ENCODE measurements at regions not wholly inside any gene's neighbourhood (a gene's known extent, or its start where the extent isn't known, plus 50 kb on each side); places are given as distances from the start of the nearest gene placed in this dataset.

GRCh38 chr3:117625174-117625573 is 915.6 kb downstream of the TUSC7 start:
- H3K27me3 ChIP-seq: no peaks in the 10 kb centered on the region
- no peaks in the 10 kb centered on the region for H3K9me3 ChIP-seq
- DNase-seq: no peak
- H3K27ac ChIP-seq: no peak overlapping the region
- no peaks in the 10 kb centered on the region for H3K36me3 ChIP-seq
- no peaks in the 10 kb centered on the region for H3K4me1 ChIP-seq
- intact Hi-C loops (cut with DNase I): no loop called here
- H3K4me3 ChIP-seq (replicated peaks in 1 of 3): no peak overlapping the region
- TF ChIP-seq, protein P1, sequence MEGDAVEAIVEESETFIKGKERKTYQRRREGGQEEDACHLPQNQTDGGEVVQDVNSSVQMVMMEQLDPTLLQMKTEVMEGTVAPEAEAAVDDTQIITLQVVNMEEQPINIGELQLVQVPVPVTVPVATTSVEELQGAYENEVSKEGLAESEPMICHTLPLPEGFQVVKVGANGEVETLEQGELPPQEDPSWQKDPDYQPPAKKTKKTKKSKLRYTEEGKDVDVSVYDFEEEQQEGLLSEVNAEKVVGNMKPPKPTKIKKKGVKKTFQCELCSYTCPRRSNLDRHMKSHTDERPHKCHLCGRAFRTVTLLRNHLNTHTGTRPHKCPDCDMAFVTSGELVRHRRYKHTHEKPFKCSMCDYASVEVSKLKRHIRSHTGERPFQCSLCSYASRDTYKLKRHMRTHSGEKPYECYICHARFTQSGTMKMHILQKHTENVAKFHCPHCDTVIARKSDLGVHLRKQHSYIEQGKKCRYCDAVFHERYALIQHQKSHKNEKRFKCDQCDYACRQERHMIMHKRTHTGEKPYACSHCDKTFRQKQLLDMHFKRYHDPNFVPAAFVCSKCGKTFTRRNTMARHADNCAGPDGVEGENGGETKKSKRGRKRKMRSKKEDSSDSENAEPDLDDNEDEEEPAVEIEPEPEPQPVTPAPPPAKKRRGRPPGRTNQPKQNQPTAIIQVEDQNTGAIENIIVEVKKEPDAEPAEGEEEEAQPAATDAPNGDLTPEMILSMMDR (IDR thresholded peaks at IDR 0.05): no peak
- TF ChIP-seq POLR2A (IDR thresholded peaks at IDR 0.05): no peak

DNA sequence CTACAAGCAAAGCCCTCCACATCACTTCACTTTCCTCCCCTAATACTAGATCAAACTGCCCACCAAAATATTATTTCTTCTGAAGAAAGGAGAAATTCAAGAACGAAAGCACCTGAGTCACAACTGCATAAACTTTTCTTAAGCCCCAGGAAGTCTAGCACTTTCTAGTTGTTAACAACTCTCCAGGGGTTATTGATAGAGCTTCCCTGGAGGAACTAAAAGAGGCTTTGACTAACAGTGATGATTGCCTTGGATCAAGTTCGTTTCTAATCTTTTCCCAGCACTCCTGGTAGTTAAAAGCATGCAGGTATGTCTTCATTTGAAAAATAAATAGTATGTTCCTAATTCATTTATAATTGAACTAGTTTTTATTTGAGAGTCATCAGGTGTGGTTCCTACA is 917.0 kb downstream of the TUSC7 start:
- Histone ChIP-seq H3K4me3 (replicated peaks in 1 of 3) (no peak overlapping the region), H3K27ac (no peak overlapping the region), H3K36me3 (no peaks in the 10 kb centered on the region), H3K4me1 (no peaks in the 10 kb centered on the region), H3K27me3 (no peaks in the 10 kb centered on the region), H3K9me3 (no peaks in the 10 kb centered on the region)
- intact Hi-C loops (cut with DNase I): no loop called here
- 41 to 50% methylated on average over 2 of the region's 2 CpGs for WGBS, 2 donors
- no peak for TF ChIP-seq POLR2A (IDR thresholded peaks at IDR 0.05)
- TF ChIP-seq, protein P1 (IDR thresholded peaks at IDR 0.05): no peak
- DNase-seq: no peak

GRCh38 chr3:117628823-117629291 is 919.3 kb downstream of the TUSC7 start:
- WGBS, 2 donors: 3 to 9% methylated on average over 2 of the region's 2 CpGs
- peak in 1 of 2 donors; percentile 12 for DNase-seq
- H3K27ac ChIP-seq: no peak overlapping the region
- H3K36me3 ChIP-seq: no peaks in the 10 kb centered on the region
- no peaks in the 10 kb centered on the region for H3K27me3 ChIP-seq
- intact Hi-C loops (cut with DNase I): no loop called here
- H3K9me3 ChIP-seq: no peaks in the 10 kb centered on the region
- H3K4me3 ChIP-seq (replicated peaks in 1 of 3): no peak overlapping the region
- TF ChIP-seq, protein P1 (IDR thresholded peaks at IDR 0.05): no peak
- TF ChIP-seq POLR2A (IDR thresholded peaks at IDR 0.05): no peak
- H3K4me1 ChIP-seq: no peaks in the 10 kb centered on the region

GRCh38 chr3:117629505-117629904 is 919.9 kb downstream of the TUSC7 start:
- H3K27ac ChIP-seq: no peak overlapping the region
- intact Hi-C loops (cut with DNase I): no loop called here
- TF ChIP-seq POLR2A (IDR thresholded peaks at IDR 0.05): no peak
- TF ChIP-seq, protein P1 (IDR thresholded peaks at IDR 0.05): no peak
- H3K4me3 ChIP-seq (replicated peaks in 1 of 3): no peak overlapping the region
- no peaks in the 10 kb centered on the region for H3K9me3 ChIP-seq
- H3K4me1 ChIP-seq: no peaks in the 10 kb centered on the region
- 60 to 61% methylated on average over 9 of the region's 9 CpGs for WGBS, 2 donors
- no peaks in the 10 kb centered on the region for H3K36me3 ChIP-seq
- DNase-seq: no peak
- no peaks in the 10 kb centered on the region for H3K27me3 ChIP-seq

- Histone ChIP-seq H3K36me3 (no peaks in the 10 kb centered on the region), H3K9me3 (no peaks in the 10 kb centered on the region), H3K27me3 (no peaks in the 10 kb centered on the region), H3K4me1 (no peaks in the 10 kb centered on the region), H3K27ac (no peak overlapping the region), H3K4me3 (replicated peaks in 1 of 3) (no peak overlapping the region)
- TF ChIP-seq, protein P1 (IDR thresholded peaks at IDR 0.05): no peak
- TF ChIP-seq POLR2A (IDR thresholded peaks at IDR 0.05): no peak
- intact Hi-C loops (cut with DNase I): no loop called here
- no peak for DNase-seq
Observed at GRCh38 chr3:117630469-117630868, 920.9 kb downstream of the TUSC7 start.

Measured in thyroid gland (tissue), 4 donors.